ENCODE measurements at regions not wholly inside any gene's neighbourhood (a gene's known extent, or its start where the extent isn't known, plus 50 kb on each side); places are given as distances from the start of the nearest gene placed in this dataset.
"Not testable (repeated sequence)": the region's sequence is repeated elsewhere in the genome, so short reads cannot be mapped to it uniquely, and the experiment has no call there.

- H3K4me1 Mint-ChIP-seq; H3K4me3 Mint-ChIP-seq; DNase-seq (ENCODE audit: low spot score in 2 of 2); ATAC-seq (replicated peaks; ENCODE audit: extremely low read depth, poor library complexity, severe bottlenecking); H3K9me3 Mint-ChIP-seq; H3K27ac Mint-ChIP-seq (ENCODE audit: low read depth); H3K27me3 Mint-ChIP-seq; H3K36me3 Mint-ChIP-seq (ENCODE audit: insufficient read depth): not testable (repeated sequence)
These were observed 60.5 kb downstream of the GOLGA6L22 start for GRCh38 chr15:22519213-22519612.

- H3K27ac Mint-ChIP-seq (ENCODE audit: low read depth); H3K36me3 Mint-ChIP-seq (ENCODE audit: insufficient read depth); H3K27me3 Mint-ChIP-seq; H3K4me1 Mint-ChIP-seq; ATAC-seq (replicated peaks; ENCODE audit: extremely low read depth, poor library complexity, severe bottlenecking); DNase-seq (ENCODE audit: low spot score in 2 of 2); H3K4me3 Mint-ChIP-seq; H3K9me3 Mint-ChIP-seq: not testable (repeated sequence)
These were observed 67.8 kb downstream of the GOLGA6L22 start for GRCh38 chr15:22526537-22526936.

DNA sequence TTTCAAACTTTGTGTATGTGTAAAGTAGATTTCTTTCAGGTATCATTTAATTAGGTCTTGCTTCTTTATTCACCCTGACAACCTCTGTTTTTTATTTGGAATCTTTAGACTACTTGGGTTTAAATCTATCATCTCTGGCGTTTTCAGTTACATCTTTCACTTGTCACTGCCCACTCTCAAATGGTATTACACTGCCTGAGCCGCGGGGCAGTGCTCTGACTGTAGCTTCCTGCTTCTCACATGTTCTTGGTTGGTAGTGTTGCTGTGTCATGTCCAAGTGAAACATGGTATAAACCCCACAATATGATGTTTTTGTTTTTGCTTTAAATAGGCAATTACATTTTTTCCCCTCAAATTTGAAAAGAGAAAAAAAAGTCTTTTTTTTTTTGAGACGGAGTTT, 68.3 kb downstream of the GOLGA6L22 start:
- not testable (repeated sequence) for DNase-seq (ENCODE audit: low spot score in 2 of 2); H3K4me3 Mint-ChIP-seq; H3K27ac Mint-ChIP-seq (ENCODE audit: low read depth); H3K36me3 Mint-ChIP-seq (ENCODE audit: insufficient read depth); H3K27me3 Mint-ChIP-seq; H3K9me3 Mint-ChIP-seq; H3K4me1 Mint-ChIP-seq; ATAC-seq (replicated peaks; ENCODE audit: extremely low read depth, poor library complexity, severe bottlenecking)

GRCh38 chr15:22529200-22529599, 70.5 kb downstream of the GOLGA6L22 start:
- not testable (repeated sequence) for ATAC-seq (replicated peaks; ENCODE audit: extremely low read depth, poor library complexity, severe bottlenecking); H3K9me3 Mint-ChIP-seq; H3K27ac Mint-ChIP-seq (ENCODE audit: low read depth); H3K4me3 Mint-ChIP-seq; H3K36me3 Mint-ChIP-seq (ENCODE audit: insufficient read depth); H3K27me3 Mint-ChIP-seq; DNase-seq (ENCODE audit: low spot score in 2 of 2); H3K4me1 Mint-ChIP-seq

DNA sequence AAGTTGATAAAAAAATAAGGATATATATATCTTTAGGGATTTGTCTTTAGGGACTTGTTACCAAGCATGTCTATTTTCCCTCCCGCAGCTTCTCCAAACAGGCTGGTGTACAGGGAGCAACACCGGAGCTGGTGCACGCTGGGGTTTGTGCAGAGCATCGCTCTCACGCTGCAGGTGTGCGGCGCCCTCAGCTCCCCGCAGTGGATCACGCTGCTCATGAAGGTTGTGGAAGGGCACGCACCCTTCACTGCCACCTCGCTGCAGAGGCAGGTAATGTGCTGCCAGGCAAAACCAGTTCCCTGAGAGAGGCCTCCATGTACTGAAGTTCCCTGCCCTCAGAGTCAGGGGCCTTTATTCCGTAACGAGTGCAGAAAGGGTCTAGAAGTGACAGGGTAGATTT, 101.0 kb downstream of the GOLGA6L22 start:
- not testable (repeated sequence) for H3K27ac Mint-ChIP-seq (ENCODE audit: low read depth); H3K4me1 Mint-ChIP-seq; H3K27me3 Mint-ChIP-seq; H3K4me3 Mint-ChIP-seq; DNase-seq (ENCODE audit: low spot score in 2 of 2); H3K36me3 Mint-ChIP-seq (ENCODE audit: insufficient read depth); H3K9me3 Mint-ChIP-seq; ATAC-seq (replicated peaks; ENCODE audit: extremely low read depth, poor library complexity, severe bottlenecking)

DNA sequence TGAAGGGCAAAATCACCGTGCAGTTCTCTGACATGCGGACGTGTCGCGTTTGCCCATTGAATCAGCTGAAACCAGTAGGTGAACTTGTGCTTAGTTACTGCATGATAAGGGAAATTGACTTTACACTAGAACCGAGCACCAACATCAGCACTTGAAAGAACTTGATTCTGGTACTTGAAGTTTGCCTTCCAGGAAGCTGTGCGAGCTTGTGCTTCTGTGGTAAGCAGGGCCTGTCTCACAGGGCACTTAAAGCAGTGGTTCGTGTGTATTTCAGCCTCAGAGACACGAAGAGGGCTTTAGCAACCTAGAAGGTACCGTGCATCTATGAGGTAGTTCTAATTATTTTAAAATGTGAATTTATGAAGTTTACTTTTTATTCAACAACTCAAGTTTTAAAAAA, 103.0 kb downstream of the GOLGA6L22 start:
- H3K4me1 Mint-ChIP-seq; H3K27me3 Mint-ChIP-seq; H3K4me3 Mint-ChIP-seq; H3K36me3 Mint-ChIP-seq (ENCODE audit: insufficient read depth); DNase-seq (ENCODE audit: low spot score in 2 of 2); ATAC-seq (replicated peaks; ENCODE audit: extremely low read depth, poor library complexity, severe bottlenecking); H3K27ac Mint-ChIP-seq (ENCODE audit: low read depth); H3K9me3 Mint-ChIP-seq: not testable (repeated sequence)

DNA sequence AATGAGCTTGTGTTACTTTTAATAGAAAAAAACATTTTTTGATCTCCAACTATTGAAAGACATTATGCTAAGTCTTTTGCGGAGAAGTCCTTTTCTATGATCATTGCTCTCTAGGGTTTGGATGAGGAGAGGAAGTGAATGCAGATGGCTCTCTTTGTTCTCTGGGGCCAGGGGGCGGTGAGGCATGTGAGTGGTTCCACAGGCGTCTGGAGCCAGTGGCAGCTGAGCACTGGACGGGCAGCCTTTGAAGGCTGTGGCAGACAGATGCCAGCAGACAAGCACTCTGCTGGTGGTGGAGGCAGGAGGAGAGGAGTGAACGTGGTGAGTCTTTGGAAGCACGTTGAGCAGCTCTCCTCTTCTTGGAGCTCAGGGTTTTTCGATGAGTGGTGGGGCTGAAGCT, 107.8 kb downstream of the GOLGA6L22 start:
- H3K9me3 Mint-ChIP-seq; H3K4me3 Mint-ChIP-seq; H3K4me1 Mint-ChIP-seq; DNase-seq (ENCODE audit: low spot score in 2 of 2); H3K27me3 Mint-ChIP-seq; H3K36me3 Mint-ChIP-seq (ENCODE audit: insufficient read depth); ATAC-seq (replicated peaks; ENCODE audit: extremely low read depth, poor library complexity, severe bottlenecking); H3K27ac Mint-ChIP-seq (ENCODE audit: low read depth): not testable (repeated sequence)

DNA sequence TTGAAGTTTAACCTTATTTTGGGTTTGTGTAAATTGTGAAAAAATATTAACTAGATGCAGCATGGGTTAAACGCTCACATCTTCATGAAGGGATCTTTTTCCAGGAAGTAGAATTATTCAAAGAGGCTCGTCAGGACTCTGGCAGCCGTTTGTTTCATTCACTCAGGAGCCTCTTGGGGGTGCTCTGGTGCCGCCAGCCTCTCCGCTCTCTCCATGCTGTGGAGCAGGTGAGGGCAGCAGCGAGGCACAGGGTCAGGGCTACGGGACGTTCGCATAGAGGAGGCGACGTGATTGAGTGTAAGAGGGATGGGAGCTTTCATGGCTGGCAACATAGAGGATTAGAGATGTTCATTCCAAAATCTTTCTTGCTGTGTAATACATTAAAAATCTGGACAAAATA, 110.8 kb downstream of the GOLGA6L22 start:
- not testable (repeated sequence) for H3K27ac Mint-ChIP-seq (ENCODE audit: low read depth); H3K9me3 Mint-ChIP-seq; DNase-seq (ENCODE audit: low spot score in 2 of 2); H3K4me1 Mint-ChIP-seq; H3K4me3 Mint-ChIP-seq; ATAC-seq (replicated peaks; ENCODE audit: extremely low read depth, poor library complexity, severe bottlenecking); H3K36me3 Mint-ChIP-seq (ENCODE audit: insufficient read depth); H3K27me3 Mint-ChIP-seq

GRCh38 chr15:22572152-22572735, 113.5 kb downstream of the GOLGA6L22 start:
- H3K4me3 Mint-ChIP-seq; H3K9me3 Mint-ChIP-seq; H3K4me1 Mint-ChIP-seq; H3K36me3 Mint-ChIP-seq (ENCODE audit: insufficient read depth); H3K27ac Mint-ChIP-seq (ENCODE audit: low read depth); H3K27me3 Mint-ChIP-seq; DNase-seq (ENCODE audit: low spot score in 2 of 2); ATAC-seq (replicated peaks; ENCODE audit: extremely low read depth, poor library complexity, severe bottlenecking): not testable (repeated sequence)

- not testable (repeated sequence) for H3K9me3 Mint-ChIP-seq; H3K27me3 Mint-ChIP-seq; H3K36me3 Mint-ChIP-seq (ENCODE audit: insufficient read depth); ATAC-seq (replicated peaks; ENCODE audit: extremely low read depth, poor library complexity, severe bottlenecking); H3K4me1 Mint-ChIP-seq; DNase-seq (ENCODE audit: low spot score in 2 of 2); H3K4me3 Mint-ChIP-seq; H3K27ac Mint-ChIP-seq (ENCODE audit: low read depth)
These were observed 114.1 kb downstream of the GOLGA6L22 start for GRCh38 chr15:22572792-22573191.

DNA sequence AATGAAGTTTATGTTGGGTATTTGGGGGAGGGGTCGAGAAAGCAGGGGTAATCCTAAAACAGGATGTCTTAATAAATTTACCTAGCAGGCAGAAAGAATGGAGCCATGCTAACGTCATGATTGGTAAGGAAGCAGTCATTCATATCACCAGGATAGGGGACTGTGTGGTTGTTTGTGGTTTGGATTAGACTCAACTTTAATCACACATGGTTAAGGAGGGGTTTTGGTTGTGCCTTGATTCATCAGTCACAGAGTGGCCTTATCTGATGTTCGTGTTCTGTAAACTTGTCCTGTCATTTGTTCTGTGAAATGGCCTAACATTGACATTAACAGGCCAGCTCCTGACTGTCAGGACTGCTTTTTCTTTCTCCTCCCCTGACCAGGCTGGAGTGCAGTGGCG, 119.1 kb downstream of the GOLGA6L22 start:
- H3K9me3 Mint-ChIP-seq; H3K4me3 Mint-ChIP-seq; H3K27me3 Mint-ChIP-seq; DNase-seq (ENCODE audit: low spot score in 2 of 2); H3K27ac Mint-ChIP-seq (ENCODE audit: low read depth); H3K36me3 Mint-ChIP-seq (ENCODE audit: insufficient read depth); H3K4me1 Mint-ChIP-seq; ATAC-seq (replicated peaks; ENCODE audit: extremely low read depth, poor library complexity, severe bottlenecking): not testable (repeated sequence)

DNA sequence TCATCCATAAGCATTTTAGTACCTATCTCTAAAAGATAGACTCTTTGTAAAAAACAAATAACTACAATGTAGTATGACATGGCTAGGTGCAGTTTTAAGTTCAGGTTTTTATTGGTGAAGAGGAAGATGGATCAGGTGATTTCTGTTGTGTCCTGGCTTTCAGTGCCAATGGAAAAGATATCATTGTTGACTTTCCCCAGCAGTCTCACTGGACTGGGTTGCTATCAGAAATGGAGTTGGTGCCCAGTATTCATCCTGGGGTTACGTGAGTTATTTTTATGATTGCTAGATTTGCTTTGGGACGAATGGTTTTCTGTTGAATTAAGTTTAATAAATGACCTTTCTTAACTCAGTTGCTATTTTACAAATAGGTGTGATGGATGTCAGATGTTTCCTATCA, 120.5 kb downstream of the GOLGA6L22 start:
- not testable (repeated sequence) for H3K27ac Mint-ChIP-seq (ENCODE audit: low read depth); ATAC-seq (replicated peaks; ENCODE audit: extremely low read depth, poor library complexity, severe bottlenecking); H3K36me3 Mint-ChIP-seq (ENCODE audit: insufficient read depth); H3K27me3 Mint-ChIP-seq; H3K4me3 Mint-ChIP-seq; DNase-seq (ENCODE audit: low spot score in 2 of 2); H3K9me3 Mint-ChIP-seq; H3K4me1 Mint-ChIP-seq

- not testable (repeated sequence) for H3K27me3 Mint-ChIP-seq; ATAC-seq (replicated peaks; ENCODE audit: extremely low read depth, poor library complexity, severe bottlenecking); H3K36me3 Mint-ChIP-seq (ENCODE audit: insufficient read depth); H3K4me1 Mint-ChIP-seq; DNase-seq (ENCODE audit: low spot score in 2 of 2); H3K9me3 Mint-ChIP-seq; H3K27ac Mint-ChIP-seq (ENCODE audit: low read depth); H3K4me3 Mint-ChIP-seq
These were observed 128.7 kb downstream of the GOLGA6L22 start for GRCh38 chr15:22587391-22587790.

DNA sequence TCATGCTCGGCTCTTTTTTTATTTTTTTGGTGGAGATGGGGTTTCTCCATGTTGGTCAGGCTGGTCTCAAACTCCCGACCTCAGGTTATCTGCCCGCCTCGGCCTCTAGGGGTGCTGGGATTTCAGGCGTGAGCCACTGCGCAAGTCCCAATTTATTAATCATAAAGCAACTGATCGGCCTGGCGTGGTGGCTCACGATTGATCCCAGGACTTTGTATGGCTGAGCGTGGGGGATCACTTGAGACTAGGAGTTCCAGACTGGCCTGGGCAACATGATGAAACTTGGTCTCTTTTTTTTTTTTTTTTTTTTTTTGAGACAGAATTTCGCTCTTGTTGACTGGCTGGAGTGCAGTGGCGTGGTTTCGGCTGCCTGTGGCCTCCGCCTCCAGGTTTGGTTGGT, 139.8 kb downstream of the GOLGA6L22 start:
- H3K27ac Mint-ChIP-seq (ENCODE audit: low read depth); H3K36me3 Mint-ChIP-seq (ENCODE audit: insufficient read depth); H3K4me3 Mint-ChIP-seq; ATAC-seq (replicated peaks; ENCODE audit: extremely low read depth, poor library complexity, severe bottlenecking); H3K9me3 Mint-ChIP-seq; H3K4me1 Mint-ChIP-seq; H3K27me3 Mint-ChIP-seq; DNase-seq (ENCODE audit: low spot score in 2 of 2): not testable (repeated sequence)
